ENCODE measurements at regions not wholly inside any gene's neighbourhood (a gene's known extent, or its start where the extent isn't known, plus 50 kb on each side); places are given as distances from the start of the nearest gene placed in this dataset.

DNA sequence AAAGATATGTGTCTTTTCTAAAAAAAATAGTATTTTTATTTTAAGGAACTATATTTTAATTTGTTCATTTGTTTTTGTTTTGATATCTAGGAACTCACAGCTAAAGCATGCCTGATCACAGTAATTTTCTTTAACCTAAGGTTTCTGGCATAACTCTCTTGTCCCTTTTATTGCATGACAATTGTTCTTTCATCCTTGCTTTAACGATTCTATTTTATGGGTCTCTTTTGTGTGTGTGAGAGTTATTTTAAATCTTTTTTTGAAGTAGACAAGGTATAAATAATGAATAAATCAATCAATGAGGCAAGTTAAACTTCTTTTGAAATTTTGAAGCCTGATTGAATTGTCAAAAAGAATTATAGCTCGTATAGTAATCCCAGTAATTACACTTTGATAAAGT, 747.8 kb upstream of the GOLIM4 start:
- intact Hi-C loops (cut with micrococcal nuclease), result loop anchor here (10.0 kb wide), 1 partner anchor 329 kb away; no protein-coding TSS in a partner anchor
- Histone ChIP-seq H3K36me3 (no peaks in the 10 kb centered on the region), H3K9me3 (replicated peaks) (no peaks in the 10 kb centered on the region), H3K27ac (replicated peaks) (no peak overlapping the region), H3K4me1 (no peaks in the 10 kb centered on the region), H3K4me3 (no peak overlapping the region), H3K27me3 (ENCODE audit: low read depth) (peaks cover 29% of the 10 kb centered on the region)
- DNase-seq, result no peak
- TF ChIP-seq, protein P1, sequence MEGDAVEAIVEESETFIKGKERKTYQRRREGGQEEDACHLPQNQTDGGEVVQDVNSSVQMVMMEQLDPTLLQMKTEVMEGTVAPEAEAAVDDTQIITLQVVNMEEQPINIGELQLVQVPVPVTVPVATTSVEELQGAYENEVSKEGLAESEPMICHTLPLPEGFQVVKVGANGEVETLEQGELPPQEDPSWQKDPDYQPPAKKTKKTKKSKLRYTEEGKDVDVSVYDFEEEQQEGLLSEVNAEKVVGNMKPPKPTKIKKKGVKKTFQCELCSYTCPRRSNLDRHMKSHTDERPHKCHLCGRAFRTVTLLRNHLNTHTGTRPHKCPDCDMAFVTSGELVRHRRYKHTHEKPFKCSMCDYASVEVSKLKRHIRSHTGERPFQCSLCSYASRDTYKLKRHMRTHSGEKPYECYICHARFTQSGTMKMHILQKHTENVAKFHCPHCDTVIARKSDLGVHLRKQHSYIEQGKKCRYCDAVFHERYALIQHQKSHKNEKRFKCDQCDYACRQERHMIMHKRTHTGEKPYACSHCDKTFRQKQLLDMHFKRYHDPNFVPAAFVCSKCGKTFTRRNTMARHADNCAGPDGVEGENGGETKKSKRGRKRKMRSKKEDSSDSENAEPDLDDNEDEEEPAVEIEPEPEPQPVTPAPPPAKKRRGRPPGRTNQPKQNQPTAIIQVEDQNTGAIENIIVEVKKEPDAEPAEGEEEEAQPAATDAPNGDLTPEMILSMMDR (IDR thresholded peaks at IDR 0.05; ENCODE audit: borderline replicate concordance), result no peak

DNA sequence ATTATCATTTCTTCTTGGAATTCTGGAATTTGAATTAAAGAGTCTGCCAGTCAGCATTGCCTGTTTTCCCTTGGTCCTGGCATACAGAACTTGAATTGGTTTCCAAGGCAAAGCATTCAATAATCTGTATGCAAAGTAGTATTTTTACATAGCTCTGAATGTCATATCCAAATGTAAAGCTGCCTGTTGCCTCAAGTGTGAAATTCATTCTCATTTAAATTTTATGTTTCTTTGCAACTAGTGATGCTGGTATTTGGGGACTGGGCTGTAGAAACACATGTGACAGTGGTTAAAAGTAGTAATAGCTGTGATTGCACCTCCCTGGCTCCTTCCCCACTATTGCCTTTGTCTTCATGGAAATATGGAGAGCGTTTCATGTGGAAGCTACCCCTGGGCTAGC, 743.9 kb upstream of the GOLIM4 start:
- no peak for DNase-seq
- peaks cover 5% of the 10 kb centered on the region for H3K27me3 ChIP-seq (ENCODE audit: low read depth)
- intact Hi-C loops (cut with micrococcal nuclease), result loop anchor here (10.0 kb wide), 1 partner anchor 325 kb away; no protein-coding TSS in a partner anchor

DNA sequence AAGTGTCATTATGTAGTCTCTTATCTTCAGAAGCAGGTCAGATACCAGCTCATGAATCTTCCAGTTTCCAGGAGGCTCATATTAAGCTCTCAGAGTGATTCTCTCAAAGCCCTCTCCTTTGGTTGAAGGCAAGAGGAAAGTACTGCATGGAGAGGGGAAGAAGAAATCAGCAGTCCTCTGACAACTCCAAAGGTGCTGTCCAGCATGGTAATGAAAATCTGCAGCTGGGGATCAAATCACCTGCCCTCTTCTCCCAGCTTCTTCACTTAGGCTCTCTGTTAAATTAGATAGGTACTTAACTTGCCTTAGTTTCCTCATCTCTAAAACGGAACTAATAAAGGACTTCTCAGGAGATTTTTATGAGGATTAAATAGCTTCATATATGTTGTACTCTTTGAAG, 738.8 kb upstream of the GOLIM4 start:
- Histone ChIP-seq H3K36me3 (no peaks in the 10 kb centered on the region), H3K9me3 (replicated peaks) (no peaks in the 10 kb centered on the region), H3K27ac (replicated peaks) (no peak overlapping the region), H3K27me3 (ENCODE audit: low read depth) (no peaks in the 10 kb centered on the region), H3K4me1 (no peaks in the 10 kb centered on the region), H3K4me3 (no peak overlapping the region)
- no peak for DNase-seq
- intact Hi-C loops (cut with micrococcal nuclease), result no loop called here
- TF ChIP-seq, protein P1 (IDR thresholded peaks at IDR 0.05; ENCODE audit: borderline replicate concordance), result no peak

More for the DNA sequence above, 743.9 kb upstream of the GOLIM4 start:
- no peaks in the 10 kb centered on the region for H3K4me1 ChIP-seq
- TF ChIP-seq, protein P1 (IDR thresholded peaks at IDR 0.05; ENCODE audit: borderline replicate concordance), result no peak
- no peak overlapping the region for H3K27ac ChIP-seq (replicated peaks)
- H3K4me3 ChIP-seq, result no peak overlapping the region
- no peaks in the 10 kb centered on the region for H3K9me3 ChIP-seq (replicated peaks)
- no peaks in the 10 kb centered on the region for H3K36me3 ChIP-seq

DNA sequence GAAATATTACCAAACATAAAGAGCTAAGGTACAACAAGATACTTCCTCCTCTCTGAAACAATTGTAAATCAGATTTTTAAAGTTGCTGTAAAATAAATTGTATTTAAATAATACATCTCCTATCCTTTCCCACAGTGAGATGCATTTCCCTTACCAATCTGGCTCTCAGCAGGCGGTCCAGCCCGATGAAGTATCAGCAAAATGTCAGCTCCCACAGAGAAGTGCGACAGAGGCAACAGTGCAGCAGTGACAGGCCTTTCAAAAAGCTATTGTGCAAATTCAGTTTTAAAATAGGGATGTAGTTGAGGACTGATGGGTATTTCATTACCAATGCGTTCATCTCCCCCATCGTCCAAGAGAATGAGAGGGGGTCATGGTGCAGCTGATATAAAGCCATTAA, 733.2 kb upstream of the GOLIM4 start:
- Histone ChIP-seq H3K4me1 (peaks cover 2% of the 10 kb centered on the region), H3K27ac (replicated peaks) (no peak overlapping the region), H3K27me3 (ENCODE audit: low read depth) (no peaks in the 10 kb centered on the region), H3K4me3 (no peak overlapping the region), H3K9me3 (replicated peaks) (no peaks in the 10 kb centered on the region), H3K36me3 (no peaks in the 10 kb centered on the region)
- TF ChIP-seq, protein P1 (IDR thresholded peaks at IDR 0.05; ENCODE audit: borderline replicate concordance), result no peak
- DNase-seq, result no peak
- intact Hi-C loops (cut with micrococcal nuclease), result no loop called here

DNA sequence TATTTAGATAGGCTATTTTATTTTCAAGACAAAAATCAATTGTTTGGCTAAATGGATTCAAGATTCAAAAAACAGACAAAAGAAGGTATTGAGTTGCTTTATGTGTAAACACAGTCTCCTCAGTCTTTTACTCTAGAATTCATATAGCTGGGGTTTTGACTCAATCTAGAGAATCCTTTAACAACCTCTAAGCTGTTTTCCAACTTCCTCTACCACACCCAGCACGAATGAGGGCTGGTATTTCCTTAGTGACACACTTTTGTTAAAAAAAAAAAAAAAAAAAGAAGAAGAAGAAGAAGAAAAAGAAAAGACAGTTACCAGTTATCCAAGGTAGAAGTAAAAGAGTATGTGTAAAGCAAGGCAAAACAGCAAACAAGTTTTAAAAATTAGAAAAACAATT, 732.8 kb upstream of the GOLIM4 start:
- no peak for DNase-seq
- intact Hi-C loops (cut with micrococcal nuclease), result no loop called here
- TF ChIP-seq, protein P1 (IDR thresholded peaks at IDR 0.05; ENCODE audit: borderline replicate concordance), result no peak
- Histone ChIP-seq H3K27me3 (ENCODE audit: low read depth) (no peaks in the 10 kb centered on the region), H3K27ac (replicated peaks) (no peak overlapping the region), H3K4me3 (no peak overlapping the region), H3K9me3 (replicated peaks) (no peaks in the 10 kb centered on the region), H3K36me3 (no peaks in the 10 kb centered on the region), H3K4me1 (peaks cover 6% of the 10 kb centered on the region)

DNA sequence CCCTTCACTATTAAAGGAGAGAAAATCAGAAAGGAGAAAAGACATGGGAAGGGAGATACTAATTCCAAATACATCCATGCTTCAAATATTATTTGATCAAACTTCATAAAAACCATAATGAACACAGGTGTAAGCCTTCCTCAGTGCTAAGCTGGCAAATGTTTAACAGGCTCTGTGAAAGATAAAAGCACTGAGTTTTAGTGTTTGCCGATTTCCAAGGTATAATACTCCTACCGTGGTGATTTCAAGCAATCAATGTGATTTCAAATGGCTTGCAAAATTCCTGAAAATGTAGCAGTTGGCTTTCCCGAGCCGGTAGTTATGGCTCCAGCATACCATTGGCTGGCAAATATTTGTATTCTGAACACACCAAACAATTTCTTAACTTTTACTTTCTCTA, 732.3 kb upstream of the GOLIM4 start:
- H3K4me1 ChIP-seq, result peaks cover 9% of the 10 kb centered on the region
- no peaks in the 10 kb centered on the region for H3K27me3 ChIP-seq (ENCODE audit: low read depth)
- DNase-seq, result no peak
- H3K4me3 ChIP-seq, result no peak overlapping the region
- intact Hi-C loops (cut with micrococcal nuclease), result no loop called here
- H3K9me3 ChIP-seq (replicated peaks), result no peaks in the 10 kb centered on the region
- H3K36me3 ChIP-seq, result no peaks in the 10 kb centered on the region
- TF ChIP-seq, protein P1 (IDR thresholded peaks at IDR 0.05; ENCODE audit: borderline replicate concordance), result no peak
- H3K27ac ChIP-seq (replicated peaks), result no peak overlapping the region
